Transverse colon (tissue), 4 donors: ENCODE measurements at regions not wholly inside any gene's neighbourhood (a gene's known extent, or its start where the extent isn't known, plus 50 kb on each side); places are given as distances from the start of the nearest gene placed in this dataset.

Source experiments
- DNase-seq: peaks from one replicate; pipeline ENCODE4 v3.0.0-alpha.2; 2019
- H3K27ac ChIP-seq, 4 donors: fragments of 200-600 bp; sonication (generic); 2 replicates each; pipeline ENCODE4 v1.5.1; 2016 to 2018; ENCODE audit warnings: inconsistent platforms in 4 of 4
- H3K27me3 ChIP-seq: fragments of 200-600 bp; sonication (generic); 2 replicates; pipeline ENCODE4 v1.5.1; 2017; ENCODE audit warnings: inconsistent platforms
- H3K36me3 ChIP-seq, 4 donors: fragments of 200-600 bp; sonication (generic); 2 replicates each; pipeline ENCODE4 v1.5.1; 2017 to 2019; ENCODE audit warnings: inconsistent platforms in 4 of 4
- H3K4me1 ChIP-seq, 4 donors: fragments of 200-600 bp; sonication (generic); 2 replicates each; pipeline ENCODE4 v1.5.1; 2017 to 2020; ENCODE audit warnings: inconsistent platforms in 4 of 4
- H3K4me3 ChIP-seq, 4 donors: fragments of 200-600 bp; sonication (generic); 1 replicate in 1 of 4; 2 replicates in 3 of 4; pipeline versions ENCODE4 v1.5.1 to v1.6.1; 2017 to 2019; ENCODE audit warnings: inconsistent platforms in 4 of 4
- H3K9me3 ChIP-seq, 2 donors: fragments of 200-600 bp; sonication (generic); 2 replicates each; pipeline ENCODE4 v1.5.1; 2017 to 2019; ENCODE audit warnings: inconsistent platforms in 2 of 2
- EP300 ChIP-seq: sonication (generic); formaldehyde crosslinking; IDR thresholded peaks from one replicate; pipeline ENCODE4 v1.6.1; 2017; ENCODE audit warnings: antibody characterized with exemption, low read depth
- POLR2A ChIP-seq: fragments of 450-650 bp; IDR thresholded peaks from one replicate; pipeline ENCODE4 v1.6.1; 2016; ENCODE audit warnings: antibody characterized with exemption, mild to moderate bottlenecking, moderate library complexity
- POLR2AphosphoS5 ChIP-seq, 3 donors: sonication (generic); formaldehyde crosslinking; IDR thresholded peaks; one replicate each; pipeline ENCODE4 v1.6.1; 2016; ENCODE audit warnings: antibody characterized with exemption in 3 of 3
- WGBS, 2 donors: methylation state at CpG; one replicate each; pipeline ENCODE4 v1.1.5; 2018; ENCODE audit warnings: low coverage in 1 of 2; 5-methylcytosine and 5-hydroxymethylcytosine counted together
- in situ Hi-C, 4 donors: fragments of 200-750 bp; cut with MboI; loops; one replicate each; pipeline versions ENCODE4 v1.15.0 to v1.15.1; 2017; ENCODE audit warnings: low sequenced_read_pairs in 3 of 4, low pct_ligation_motif_present in 1 of 4, low pct_unique_long_range_greater_than_20kb in 1 of 4
- intact Hi-C: fragments of 100-400 bp; cut with DNase I; formaldehyde crosslinking; loops from one replicate; pipeline ENCODE4 v1.15.1; 2023; ENCODE audit warnings: low total_unique reads
- TF ChIP-seq, protein P1 (sequence below), 5 experiments: fragments of 200-600 bp in 3 of 5; fragments of 450-650 bp in 2 of 5; sonication (generic) in 3 of 5; IDR thresholded peaks; 1 replicate in 2 of 5; 2 replicates in 3 of 5; pipeline ENCODE4 v1.5.1; 2016 to 2017; ENCODE audit warnings: antibody characterized with exemption in 5 of 5, inconsistent platforms in 3 of 5, mild to moderate bottlenecking in 2 of 5, moderate library complexity in 1 of 5

DNA sequence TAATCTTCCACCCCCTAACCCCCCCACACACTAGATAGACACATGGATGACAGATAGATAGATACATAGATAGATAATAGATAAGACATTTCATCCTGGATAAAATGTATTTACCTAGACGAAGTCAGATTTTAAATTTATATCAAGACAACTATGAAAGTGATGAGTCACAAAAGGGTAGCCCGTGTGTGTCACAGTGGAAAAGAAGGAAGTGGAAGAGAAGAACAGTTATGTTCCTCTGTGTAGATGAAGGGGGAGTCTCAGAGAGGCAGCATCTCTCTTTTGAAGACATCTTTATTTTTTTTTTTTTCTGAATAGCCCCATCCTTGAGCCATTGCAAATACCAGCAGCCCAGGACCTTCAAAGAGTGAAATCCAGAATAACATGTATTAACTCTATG lies 121.7 kb upstream of the VGLL2 start:
- in situ Hi-C loops = no loop called here
- WGBS, 2 donors = 61 to 69% methylated on average over 2 of the region's 2 CpGs

GRCh38 chr6:117145940-117146339 lies 119.4 kb upstream of the VGLL2 start:
- Histone ChIP-seq H3K4me3 (no peak overlapping the region), H3K9me3 (no peaks in the 10 kb centered on the region), H3K4me1 (no peaks in the 10 kb centered on the region), H3K27ac (no peak overlapping the region), H3K36me3 (no peaks in the 10 kb centered on the region), H3K27me3 (no peaks in the 10 kb centered on the region)
- intact Hi-C loops (no loop called here), in situ Hi-C loops (no loop called here)
- WGBS, 2 donors = 74 to 100% methylated on average over 1 to 2 of the region's 2 CpGs
- no peak for TF ChIP-seq POLR2AphosphoS5 (IDR thresholded peaks at IDR 0.05)
- no peak for DNase-seq

More for the DNA sequence above, 121.7 kb upstream of the VGLL2 start:
- Histone ChIP-seq H3K4me1 (peaks cover 0 to 5% (median 0%) of the 10 kb centered on the region in 4 donors), H3K27me3 (no peaks in the 10 kb centered on the region), H3K9me3 (no peaks in the 10 kb centered on the region), H3K36me3 (no peaks in the 10 kb centered on the region), H3K4me3 (no peak overlapping the region), H3K27ac (no peak overlapping the region)
- TF ChIP-seq POLR2AphosphoS5 (IDR thresholded peaks at IDR 0.05) (no peak), EP300 (no peak), POLR2A (no peak)
- TF ChIP-seq, protein P1, sequence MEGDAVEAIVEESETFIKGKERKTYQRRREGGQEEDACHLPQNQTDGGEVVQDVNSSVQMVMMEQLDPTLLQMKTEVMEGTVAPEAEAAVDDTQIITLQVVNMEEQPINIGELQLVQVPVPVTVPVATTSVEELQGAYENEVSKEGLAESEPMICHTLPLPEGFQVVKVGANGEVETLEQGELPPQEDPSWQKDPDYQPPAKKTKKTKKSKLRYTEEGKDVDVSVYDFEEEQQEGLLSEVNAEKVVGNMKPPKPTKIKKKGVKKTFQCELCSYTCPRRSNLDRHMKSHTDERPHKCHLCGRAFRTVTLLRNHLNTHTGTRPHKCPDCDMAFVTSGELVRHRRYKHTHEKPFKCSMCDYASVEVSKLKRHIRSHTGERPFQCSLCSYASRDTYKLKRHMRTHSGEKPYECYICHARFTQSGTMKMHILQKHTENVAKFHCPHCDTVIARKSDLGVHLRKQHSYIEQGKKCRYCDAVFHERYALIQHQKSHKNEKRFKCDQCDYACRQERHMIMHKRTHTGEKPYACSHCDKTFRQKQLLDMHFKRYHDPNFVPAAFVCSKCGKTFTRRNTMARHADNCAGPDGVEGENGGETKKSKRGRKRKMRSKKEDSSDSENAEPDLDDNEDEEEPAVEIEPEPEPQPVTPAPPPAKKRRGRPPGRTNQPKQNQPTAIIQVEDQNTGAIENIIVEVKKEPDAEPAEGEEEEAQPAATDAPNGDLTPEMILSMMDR (IDR thresholded peaks at IDR 0.05) = no peak
- intact Hi-C loops = no loop called here
- DNase-seq = no peak

DNA sequence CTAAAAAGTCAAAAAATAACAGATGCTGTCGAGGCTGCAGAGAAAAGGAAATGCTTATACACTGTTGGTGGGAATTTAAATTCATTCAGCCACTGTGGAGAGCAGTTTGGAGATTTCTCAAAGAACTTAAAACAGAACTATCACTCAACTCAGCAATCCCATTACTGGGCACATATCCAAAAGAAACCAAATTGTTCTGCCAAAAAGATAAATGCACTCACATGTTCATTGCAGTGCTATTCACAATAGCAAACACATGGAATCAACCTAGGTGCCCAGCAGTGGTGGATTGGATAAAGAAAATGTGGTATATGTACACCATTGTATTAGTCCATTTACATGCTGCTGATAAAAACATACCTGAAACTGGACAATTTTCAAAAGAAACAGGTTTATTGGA lies 116.0 kb upstream of the VGLL2 start:
- H3K27ac ChIP-seq = no peak overlapping the region
- no peak for TF ChIP-seq POLR2A
- TF ChIP-seq EP300 = no peak
- TF ChIP-seq, protein P1 (IDR thresholded peaks at IDR 0.05) = no peak
- TF ChIP-seq POLR2AphosphoS5 (IDR thresholded peaks at IDR 0.05) = no peak
- in situ Hi-C loops (no loop called here), intact Hi-C loops (no loop called here)
- 43 to 70% methylated on average over 1 of the region's 1 CpG for WGBS, 2 donors
- H3K9me3 ChIP-seq = no peaks in the 10 kb centered on the region
- no peaks in the 10 kb centered on the region for H3K27me3 ChIP-seq
- H3K4me1 ChIP-seq = no peaks in the 10 kb centered on the region
- no peaks in the 10 kb centered on the region for H3K36me3 ChIP-seq
- H3K4me3 ChIP-seq = no peak overlapping the region
- no peak for DNase-seq

- Histone ChIP-seq H3K27ac (no peak overlapping the region), H3K36me3 (no peaks in the 10 kb centered on the region), H3K27me3 (no peaks in the 10 kb centered on the region), H3K4me1 (no peaks in the 10 kb centered on the region), H3K4me3 (no peak overlapping the region), H3K9me3 (no peaks in the 10 kb centered on the region)
- TF ChIP-seq POLR2A (no peak), POLR2AphosphoS5 (IDR thresholded peaks at IDR 0.05) (no peak), EP300 (no peak)
- TF ChIP-seq, protein P1 (IDR thresholded peaks at IDR 0.05) = no peak
- in situ Hi-C loops (no loop called here), intact Hi-C loops (no loop called here)
- 50 to 73% methylated on average over 1 of the region's 1 CpG for WGBS, 2 donors
- no peak for DNase-seq
Observed at GRCh38 chr6:117156741-117157140, 108.6 kb upstream of the VGLL2 start.

DNA sequence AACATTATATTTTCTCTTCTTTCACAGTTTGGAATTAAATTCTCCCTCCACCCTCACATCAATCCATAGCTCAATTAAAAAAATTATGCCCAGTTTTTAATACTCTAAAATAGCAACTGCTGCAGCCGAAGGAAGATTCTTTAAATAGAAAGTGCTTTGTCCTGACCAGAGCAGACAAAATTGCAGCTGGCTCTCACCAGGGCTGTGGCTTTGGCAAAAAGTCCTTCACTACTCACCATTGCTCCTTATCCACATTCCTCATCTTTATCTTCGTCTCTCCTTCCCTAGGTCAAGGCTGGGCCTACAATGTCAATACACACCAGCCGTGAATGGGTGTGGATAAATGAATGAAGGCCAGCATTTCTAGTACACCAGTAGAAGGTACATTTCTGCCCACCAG lies 107.9 kb upstream of the VGLL2 start:
- Histone ChIP-seq H3K4me1 (no peaks in the 10 kb centered on the region), H3K27ac (no peak overlapping the region), H3K9me3 (no peaks in the 10 kb centered on the region), H3K27me3 (no peaks in the 10 kb centered on the region), H3K36me3 (no peaks in the 10 kb centered on the region), H3K4me3 (no peak overlapping the region)
- in situ Hi-C loops (no loop called here), intact Hi-C loops (no loop called here)
- TF ChIP-seq POLR2A = no peak
- TF ChIP-seq EP300 = no peak
- no peak for TF ChIP-seq POLR2AphosphoS5 (IDR thresholded peaks at IDR 0.05)
- TF ChIP-seq, protein P1 (IDR thresholded peaks at IDR 0.05) = no peak
- DNase-seq = no peak
- 47 to 69% methylated on average over 2 to 3 of the region's 3 CpGs for WGBS, 2 donors
